CD14-positive monocyte (primary cell): ENCODE measurements at regions not wholly inside any gene's neighbourhood (a gene's known extent, or its start where the extent isn't known, plus 50 kb on each side); places are given as distances from the start of the nearest gene placed in this dataset.

Experiments
- DNase-seq, 3 donors: peaks; one replicate each; pipeline ENCODE4 v3.0.0-alpha.2; 2011 to 2022
- H2AFZ ChIP-seq: 2 replicates; pipeline ENCODE4 v1.6.0; 2012; ENCODE audit warnings: mild to moderate bottlenecking, low read depth, low read length, inconsistent platforms; ENCODE audit not compliant: insufficient read depth, poor library complexity, severe bottlenecking
- H3K27ac ChIP-seq, 2 donors: 1 replicate in 1 of 2; 2 replicates in 1 of 2; pipeline ENCODE4 v1.5.1; 2012 to 2013; ENCODE audit warnings: low read length in 2 of 2, control low read depth in 1 of 2, inconsistent platforms in 1 of 2, low read depth in 1 of 2, mild to moderate bottlenecking in 1 of 2
- H3K27me3 ChIP-seq, 2 donors: one replicate each; pipeline versions ENCODE4 v1.6.0 to v1.6.1; 2011 to 2013; ENCODE audit warnings: low read length in 2 of 2; ENCODE audit not compliant: control insufficient read depth in 2 of 2, insufficient read depth in 2 of 2
- H3K36me3 ChIP-seq, 2 donors: replicated peaks in 1 of 2; 1 replicate in 1 of 2; 2 replicates in 1 of 2; pipeline versions ENCODE4 v1.5.1 to v1.6.1; 2012 to 2013; ENCODE audit warnings: low read length in 2 of 2, control low read depth in 1 of 2, inconsistent platforms in 1 of 2, mild to moderate bottlenecking in 1 of 2; ENCODE audit not compliant: insufficient read depth in 2 of 2, control insufficient read depth in 1 of 2
- H3K4me1 ChIP-seq, 2 donors: 1 replicate in 1 of 2; 2 replicates in 1 of 2; pipeline versions ENCODE4 v1.5.1 to v1.6.1; 2012 to 2013; ENCODE audit warnings: low read length in 2 of 2, control low read depth in 1 of 2, inconsistent platforms in 1 of 2, mild to moderate bottlenecking in 1 of 2, moderate library complexity in 1 of 2; ENCODE audit not compliant: insufficient read depth in 2 of 2, control insufficient read depth in 1 of 2
- H3K4me2 ChIP-seq: replicated peaks from 2 replicates; pipeline ENCODE3; 2012; ENCODE audit warnings: low read length, moderate library complexity, mild to moderate bottlenecking; ENCODE audit not compliant: poor library complexity, severe bottlenecking; ENCODE audit errors: extremely low read depth
- H3K4me3 ChIP-seq, 3 experiments: fragments of 200-600 bp in 1 of 3; sonication (generic) in 1 of 3; replicated peaks in 1 of 3; 1 replicate in 2 of 3; 2 replicates in 1 of 3; pipeline ENCODE4 v1.5.1; 2011 to 2013; ENCODE audit warnings: low read length in 3 of 3, mild to moderate bottlenecking in 3 of 3, control low read depth in 2 of 3, low read depth in 2 of 3, inconsistent platforms in 1 of 3, moderate library complexity in 1 of 3
- H3K79me2 ChIP-seq: 2 replicates; pipeline ENCODE4 v1.6.0; 2012; ENCODE audit warnings: mild to moderate bottlenecking, control low read depth, inconsistent platforms, low read length, moderate library complexity; ENCODE audit not compliant: insufficient read depth
- H3K9ac ChIP-seq: 2 replicates; pipeline ENCODE4 v1.6.0; 2017; ENCODE audit warnings: low read length, mild to moderate bottlenecking; ENCODE audit not compliant: insufficient read depth, poor library complexity, severe bottlenecking
- H3K9me3 ChIP-seq, 2 donors: replicated peaks in 1 of 2; 1 replicate in 1 of 2; 2 replicates in 1 of 2; pipeline versions ENCODE4 v1.5.1 to v1.6.1; 2012 to 2013; ENCODE audit warnings: low read length in 2 of 2, control low read depth in 1 of 2; ENCODE audit not compliant: control insufficient read depth in 1 of 2, insufficient read depth in 1 of 2
- H4K20me1 ChIP-seq: 2 replicates; pipeline ENCODE4 v1.6.0; 2012; ENCODE audit warnings: mild to moderate bottlenecking, low read length, control low read depth, moderate library complexity; ENCODE audit not compliant: insufficient read depth
- H3K27ac Mint-ChIP-seq, 7 donors: one replicate each; pipeline ENCODE4 v1.8.0; 2020; ENCODE audit warnings: mild to moderate bottlenecking in 7 of 7, mixed read lengths in 7 of 7, moderate library complexity in 6 of 7, inconsistent platforms in 2 of 7
- H3K27me3 Mint-ChIP-seq, 3 donors: one replicate each; pipeline ENCODE4 v1.8.0; 2021 to 2022; ENCODE audit warnings: low read depth in 3 of 3, mild to moderate bottlenecking in 3 of 3, mixed read lengths in 3 of 3, moderate library complexity in 3 of 3, inconsistent platforms in 1 of 3
- H3K36me3 Mint-ChIP-seq, 2 donors: one replicate each; pipeline ENCODE4 v1.8.0; 2020; ENCODE audit warnings: mixed read lengths in 2 of 2, inconsistent platforms in 1 of 2, mild to moderate bottlenecking in 1 of 2
- H3K4me1 Mint-ChIP-seq: one replicate; pipeline ENCODE4 v1.8.0; 2020; ENCODE audit warnings: mild to moderate bottlenecking, mixed read lengths
- H3K4me3 Mint-ChIP-seq, 2 donors: one replicate each; pipeline ENCODE4 v1.8.0; 2020; ENCODE audit warnings: mild to moderate bottlenecking in 2 of 2, mixed read lengths in 2 of 2, moderate library complexity in 1 of 2
- H3K9me3 Mint-ChIP-seq, 7 donors: one replicate each; pipeline ENCODE4 v1.8.0; 2020 to 2022; ENCODE audit warnings: mixed read lengths in 7 of 7, mild to moderate bottlenecking in 6 of 7, moderate library complexity in 6 of 7, inconsistent platforms in 2 of 7
- WGBS: methylation state at CpG from one replicate; pipeline ENCODE4 v1.1.5; 2013; ENCODE audit warnings: missing lambda C conversion rate; ENCODE audit not compliant: insufficient coverage; 5-methylcytosine and 5-hydroxymethylcytosine counted together
- intact Hi-C, 2 donors: fragments of 100-400 bp; cut with micrococcal nuclease; formaldehyde crosslinking; loops; one replicate each; pipeline versions ENCODE4 v1.15.0 to v1.15.1; 2023
- TF ChIP-seq, protein P1 (sequence below): fragments of 200-600 bp; IDR thresholded peaks from one replicate; pipeline ENCODE4 v1.8.0; 2022; ENCODE audit warnings: antibody characterized with exemption, mild to moderate bottlenecking

DNA sequence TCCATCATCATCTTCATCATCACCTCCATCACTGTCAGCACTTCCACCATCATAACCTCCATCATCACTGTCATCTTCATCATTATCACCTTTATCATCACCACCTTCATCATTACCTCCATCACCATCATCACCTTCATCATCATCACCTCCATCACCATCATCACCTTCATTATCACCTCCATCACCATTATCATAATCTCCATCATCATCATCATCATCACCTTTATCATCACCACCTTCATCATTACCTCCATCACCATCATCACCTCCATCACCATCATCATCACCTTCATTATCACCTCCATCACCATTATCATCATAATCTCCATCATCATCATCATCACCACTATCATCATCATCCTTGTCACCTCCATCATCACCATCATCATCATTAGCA, 309.7 kb downstream of the HAPSTR1 start:
- TF ChIP-seq, protein P1, sequence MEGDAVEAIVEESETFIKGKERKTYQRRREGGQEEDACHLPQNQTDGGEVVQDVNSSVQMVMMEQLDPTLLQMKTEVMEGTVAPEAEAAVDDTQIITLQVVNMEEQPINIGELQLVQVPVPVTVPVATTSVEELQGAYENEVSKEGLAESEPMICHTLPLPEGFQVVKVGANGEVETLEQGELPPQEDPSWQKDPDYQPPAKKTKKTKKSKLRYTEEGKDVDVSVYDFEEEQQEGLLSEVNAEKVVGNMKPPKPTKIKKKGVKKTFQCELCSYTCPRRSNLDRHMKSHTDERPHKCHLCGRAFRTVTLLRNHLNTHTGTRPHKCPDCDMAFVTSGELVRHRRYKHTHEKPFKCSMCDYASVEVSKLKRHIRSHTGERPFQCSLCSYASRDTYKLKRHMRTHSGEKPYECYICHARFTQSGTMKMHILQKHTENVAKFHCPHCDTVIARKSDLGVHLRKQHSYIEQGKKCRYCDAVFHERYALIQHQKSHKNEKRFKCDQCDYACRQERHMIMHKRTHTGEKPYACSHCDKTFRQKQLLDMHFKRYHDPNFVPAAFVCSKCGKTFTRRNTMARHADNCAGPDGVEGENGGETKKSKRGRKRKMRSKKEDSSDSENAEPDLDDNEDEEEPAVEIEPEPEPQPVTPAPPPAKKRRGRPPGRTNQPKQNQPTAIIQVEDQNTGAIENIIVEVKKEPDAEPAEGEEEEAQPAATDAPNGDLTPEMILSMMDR = no peak
- Histone ChIP-seq H3K36me3 (no peaks in the 10 kb centered on the region), H3K79me2 (no peaks in the 10 kb centered on the region), H3K4me3 (no peak overlapping the region), H2AFZ (no peak overlapping the region), H3K4me1 (no peaks in the 10 kb centered on the region), H3K27ac (no peak overlapping the region), H3K4me2 (no peak overlapping the region), H3K27me3 (no peaks in the 10 kb centered on the region), H3K9me3 (no peaks in the 10 kb centered on the region), H3K9ac (no peak overlapping the region), H4K20me1 (no peaks in the 10 kb centered on the region)
- Mint-ChIP-seq H3K36me3 (no peaks in the 10 kb centered on the region), H3K9me3 (peaks cover 3 to 9% (median 4%) of the 10 kb centered on the region in 7 donors), H3K27ac (no peak overlapping the region), H3K4me1 (no peaks in the 10 kb centered on the region), H3K4me3 (no peak overlapping the region), H3K27me3 (peaks cover 0 to 1% (median 0%) of the 10 kb centered on the region in 3 donors)
- intact Hi-C loops = no loop called here
- no peak for DNase-seq

DNA sequence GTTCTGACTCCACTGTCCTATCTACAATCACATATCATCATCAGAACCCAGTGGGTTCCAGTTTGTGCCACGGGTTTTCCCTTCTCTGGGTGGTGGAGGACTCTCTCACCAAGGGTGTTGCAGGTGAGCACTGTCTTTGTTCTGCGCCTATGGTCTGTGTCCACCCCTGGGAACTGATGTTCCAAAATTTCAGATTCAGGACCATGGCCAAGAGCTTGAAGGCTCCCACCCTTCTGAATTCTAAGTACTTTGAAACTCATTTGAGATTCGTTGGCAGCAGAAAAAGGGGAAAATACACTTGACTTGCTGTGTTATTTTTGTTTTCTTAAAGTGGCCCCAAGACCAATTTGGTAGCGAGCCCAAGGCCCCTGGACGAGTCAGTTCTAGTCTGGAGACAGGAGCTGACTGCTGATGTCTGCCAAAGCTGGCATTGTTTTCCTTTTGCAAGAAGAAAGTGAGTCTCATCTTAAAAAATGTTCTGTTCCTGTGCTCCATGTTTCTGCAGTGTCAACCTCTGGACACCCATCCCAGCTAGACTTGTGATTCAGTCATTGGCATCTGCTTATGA, 310.9 kb downstream of the HAPSTR1 start:
- WGBS = 61% methylated on average over 3 of the region's 5 CpGs
- DNase-seq = no peak
- H3K4me3 Mint-ChIP-seq = no peak overlapping the region
- Histone ChIP-seq H3K9me3 (no peaks in the 10 kb centered on the region), H3K79me2 (no peaks in the 10 kb centered on the region), H4K20me1 (no peaks in the 10 kb centered on the region), H3K27me3 (no peaks in the 10 kb centered on the region), H3K4me2 (no peak overlapping the region), H3K9ac (no peak overlapping the region), H3K4me3 (no peak overlapping the region), H2AFZ (no peak overlapping the region), H3K4me1 (no peaks in the 10 kb centered on the region), H3K36me3 (no peaks in the 10 kb centered on the region), H3K27ac (no peak overlapping the region)
- H3K9me3 Mint-ChIP-seq = peaks cover 0 to 5% (median 3%) of the 10 kb centered on the region in 7 donors
- H3K36me3 Mint-ChIP-seq = no peaks in the 10 kb centered on the region
- peaks cover 0 to 1% (median 0%) of the 10 kb centered on the region in 3 donors for H3K27me3 Mint-ChIP-seq
- no peak overlapping the region for H3K27ac Mint-ChIP-seq
- no peaks in the 10 kb centered on the region for H3K4me1 Mint-ChIP-seq
- TF ChIP-seq, protein P1 = no peak
- intact Hi-C loops = no loop called here
